LNCaP clone FGC (cell line): ENCODE measurements at regions not wholly inside any gene's neighbourhood (a gene's known extent, or its start where the extent isn't known, plus 50 kb on each side); places are given as distances from the start of the nearest gene placed in this dataset.

ENCODE experiments used
- DNase-seq: peaks from one replicate; pipeline ENCODE4 v3.0.0-alpha.2; 2011; ENCODE audit warnings: low read depth
- H3K4me3 ChIP-seq: 2 replicates; pipeline ENCODE4 v1.5.1; 2011; ENCODE audit warnings: mild to moderate bottlenecking, low read depth, low read length, control low read depth
- TF ChIP-seq, protein P1 (sequence below): IDR thresholded peaks from 2 replicates; pipeline ENCODE4 v1.5.1; 2012; ENCODE audit warnings: mild to moderate bottlenecking; ENCODE audit not compliant: control insufficient read depth, insufficient read depth; ENCODE audit errors: extremely low read depth

DNA sequence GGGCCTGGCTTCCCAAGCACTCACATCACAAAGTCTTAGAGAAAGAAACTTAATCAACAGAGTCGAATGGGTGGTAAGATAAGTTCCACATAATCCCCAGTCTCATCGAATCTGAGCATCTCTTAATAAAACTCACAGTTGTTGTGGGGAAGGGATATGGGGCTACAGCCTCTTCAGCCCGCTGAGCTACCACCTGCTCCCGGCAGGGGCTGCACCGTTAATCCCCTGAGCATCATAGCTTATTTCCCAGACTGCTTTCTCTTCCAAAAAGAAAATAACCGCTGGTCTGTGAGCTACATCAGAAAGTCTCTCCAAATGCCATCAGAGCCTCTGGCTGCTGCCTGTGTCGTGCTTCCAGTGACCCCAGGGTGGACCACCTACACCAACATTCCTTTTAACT, 139.4 kb upstream of the CELF4 start:
- DNase-seq: no peak
- no peak overlapping the region for H3K4me3 ChIP-seq
- TF ChIP-seq, protein P1, sequence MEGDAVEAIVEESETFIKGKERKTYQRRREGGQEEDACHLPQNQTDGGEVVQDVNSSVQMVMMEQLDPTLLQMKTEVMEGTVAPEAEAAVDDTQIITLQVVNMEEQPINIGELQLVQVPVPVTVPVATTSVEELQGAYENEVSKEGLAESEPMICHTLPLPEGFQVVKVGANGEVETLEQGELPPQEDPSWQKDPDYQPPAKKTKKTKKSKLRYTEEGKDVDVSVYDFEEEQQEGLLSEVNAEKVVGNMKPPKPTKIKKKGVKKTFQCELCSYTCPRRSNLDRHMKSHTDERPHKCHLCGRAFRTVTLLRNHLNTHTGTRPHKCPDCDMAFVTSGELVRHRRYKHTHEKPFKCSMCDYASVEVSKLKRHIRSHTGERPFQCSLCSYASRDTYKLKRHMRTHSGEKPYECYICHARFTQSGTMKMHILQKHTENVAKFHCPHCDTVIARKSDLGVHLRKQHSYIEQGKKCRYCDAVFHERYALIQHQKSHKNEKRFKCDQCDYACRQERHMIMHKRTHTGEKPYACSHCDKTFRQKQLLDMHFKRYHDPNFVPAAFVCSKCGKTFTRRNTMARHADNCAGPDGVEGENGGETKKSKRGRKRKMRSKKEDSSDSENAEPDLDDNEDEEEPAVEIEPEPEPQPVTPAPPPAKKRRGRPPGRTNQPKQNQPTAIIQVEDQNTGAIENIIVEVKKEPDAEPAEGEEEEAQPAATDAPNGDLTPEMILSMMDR: no peak

DNA sequence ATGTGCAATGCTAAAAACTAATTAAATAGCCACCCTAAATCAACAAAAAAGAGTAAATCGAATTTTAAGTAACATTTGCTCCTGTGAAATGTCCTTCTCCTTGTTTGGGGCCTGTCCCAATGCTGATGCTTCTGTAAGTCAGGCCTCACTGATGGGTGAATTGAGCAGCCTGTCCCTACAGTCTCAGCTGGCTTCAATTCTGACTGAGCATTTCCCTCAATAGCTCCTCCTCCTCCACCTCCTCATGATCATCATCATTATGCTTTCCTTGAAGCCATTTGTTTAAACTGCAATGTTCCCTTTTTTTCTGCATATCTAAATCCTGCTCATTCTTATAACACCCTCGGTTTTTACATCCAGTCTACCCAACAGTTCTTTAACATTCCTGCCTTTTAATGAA, 137.2 kb upstream of the CELF4 start:
- DNase-seq: no peak
- TF ChIP-seq, protein P1: no peak
- no peak overlapping the region for H3K4me3 ChIP-seq

DNA sequence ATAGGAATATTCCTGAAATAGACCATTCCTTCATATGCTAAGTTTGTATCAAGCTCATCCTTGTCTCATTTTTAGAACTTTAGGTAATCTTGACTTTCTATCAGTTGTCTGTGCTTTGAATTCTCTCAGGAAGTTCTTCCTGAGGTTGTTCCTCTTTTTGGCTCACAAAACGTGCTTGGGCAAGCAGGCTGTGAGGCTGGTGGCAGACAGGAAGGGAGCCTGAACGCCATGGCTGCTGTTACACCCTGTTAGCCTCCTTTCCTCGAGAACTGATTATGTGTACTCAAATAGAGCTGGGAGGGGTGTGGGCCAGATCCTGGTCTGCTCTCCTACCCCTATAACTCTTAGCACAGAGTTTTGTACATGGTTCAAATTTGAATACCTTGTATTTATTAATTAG, 136.4 kb upstream of the CELF4 start:
- no peak for DNase-seq
- H3K4me3 ChIP-seq: no peak overlapping the region
- TF ChIP-seq, protein P1: no peak

DNA sequence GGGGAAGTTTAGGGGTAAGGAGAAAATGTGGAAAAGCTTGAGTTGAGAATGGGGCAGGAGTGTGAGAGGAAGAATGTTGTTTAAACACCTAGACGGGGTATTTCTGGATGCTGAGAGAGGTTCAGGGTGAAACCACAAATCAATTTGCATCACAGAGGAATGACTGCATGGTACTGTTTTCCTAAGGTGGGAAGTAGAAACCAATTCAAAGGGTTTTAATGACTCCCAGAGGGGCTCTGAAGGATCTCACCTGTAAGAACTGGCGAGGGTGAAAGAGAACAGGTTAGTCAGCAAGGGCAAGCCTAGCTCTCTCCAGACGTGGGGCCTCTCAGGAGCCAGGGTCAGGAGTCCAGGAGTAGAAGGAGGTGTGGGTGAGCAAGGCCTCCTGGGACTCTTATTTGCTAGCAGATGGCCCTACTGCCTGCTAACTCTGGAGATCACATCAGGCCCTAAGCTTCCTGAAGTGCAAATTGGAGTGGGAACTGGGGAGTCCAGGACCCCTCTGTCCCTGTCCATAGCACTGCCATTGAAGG, 133.0 kb upstream of the CELF4 start:
- TF ChIP-seq, protein P1: no peak
- no peak overlapping the region for H3K4me3 ChIP-seq
- no peak for DNase-seq

DNA sequence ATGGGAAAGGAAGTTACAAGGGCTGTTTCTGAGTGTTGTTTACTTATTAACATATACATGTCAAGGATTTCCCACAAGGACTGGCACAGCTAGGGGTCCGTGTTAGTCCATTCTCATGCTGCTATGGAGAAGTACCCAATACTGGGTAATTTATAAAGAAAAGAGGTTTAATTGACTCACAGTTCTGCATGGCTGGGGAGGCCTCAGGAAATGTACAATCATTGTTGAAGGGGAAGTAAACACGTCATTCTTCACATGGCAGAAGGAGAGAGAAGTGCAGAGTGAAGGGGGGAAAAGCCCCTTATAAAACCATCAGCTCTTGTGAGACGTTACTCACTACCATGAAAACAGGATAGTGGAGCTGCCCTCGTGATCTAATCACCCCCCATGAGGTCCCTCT, 128.9 kb upstream of the CELF4 start:
- DNase-seq: no peak
- no peak overlapping the region for H3K4me3 ChIP-seq
- TF ChIP-seq, protein P1: no peak

DNA sequence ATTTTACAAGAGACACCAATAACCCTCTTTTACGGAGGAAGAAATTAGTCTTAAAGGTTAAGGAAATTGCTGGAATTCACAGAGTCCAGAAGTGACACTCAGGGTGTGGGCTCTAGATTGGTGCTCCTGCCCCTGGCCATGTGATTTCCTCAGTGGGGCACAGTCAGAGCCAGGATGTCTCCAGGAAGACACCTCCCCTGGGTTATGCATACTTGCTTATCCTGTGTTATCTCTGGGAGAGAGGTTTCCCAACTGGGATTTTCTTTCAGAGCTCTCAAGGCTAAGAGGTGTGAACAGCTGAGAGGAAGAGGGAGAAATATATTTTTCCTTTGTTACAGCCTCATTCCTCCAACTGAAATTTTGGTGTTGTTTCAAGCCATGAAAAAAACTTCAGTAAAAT, 125.6 kb upstream of the CELF4 start:
- no peak for DNase-seq
- TF ChIP-seq, protein P1: no peak
- no peak overlapping the region for H3K4me3 ChIP-seq

DNA sequence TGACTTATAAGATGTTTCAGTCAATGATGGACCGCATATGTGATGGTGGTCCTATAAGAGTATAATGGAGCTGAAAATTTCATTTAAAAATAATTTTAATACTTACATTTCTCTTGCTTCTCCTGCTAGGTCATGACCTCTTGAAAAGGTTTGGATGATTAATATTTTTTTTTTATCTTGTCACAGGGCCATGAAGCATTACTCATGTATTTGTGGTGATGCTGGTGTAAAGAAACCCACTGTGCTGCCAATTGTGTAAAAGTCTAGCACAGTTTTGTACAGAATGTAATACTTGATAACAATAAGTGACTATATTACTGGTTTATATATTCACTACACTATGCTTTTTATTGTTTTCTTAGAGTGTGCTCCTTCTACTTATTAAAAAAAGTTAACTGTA, 124.2 kb upstream of the CELF4 start:
- TF ChIP-seq, protein P1: no peak

More for the DNA sequence above, 124.2 kb upstream of the CELF4 start:
- no peak overlapping the region for H3K4me3 ChIP-seq
- no peak for DNase-seq
